Stimulated activated naive CD8-positive, alpha-beta T cell treated with anti-CD3 and anti-CD28 coated beads, Interleukin-15, Interleukin-2, amounts not matched to agents 100 ng/mL and 50 ng/mL, for 24 hours (primary cell): ENCODE measurements at regions not wholly inside any gene's neighbourhood (a gene's known extent, or its start where the extent isn't known, plus 50 kb on each side); places are given as distances from the start of the nearest gene placed in this dataset.
A peak's percentile ranks its signal among the peaks of the same experiment; 100 is the strongest.

ENCODE experiments used
- H3K27ac Mint-ChIP-seq: one replicate; pipeline ENCODE4 v1.8.0; 2021; ENCODE audit warnings: mild to moderate bottlenecking, mixed read lengths
- H3K27me3 Mint-ChIP-seq: one replicate; pipeline ENCODE4 v1.8.0; 2021; ENCODE audit warnings: mixed read lengths
- H3K36me3 Mint-ChIP-seq: one replicate; pipeline ENCODE4 v1.8.0; 2021; ENCODE audit warnings: low read depth, mixed read lengths
- H3K4me1 Mint-ChIP-seq: one replicate; pipeline ENCODE4 v1.8.0; 2021; ENCODE audit warnings: low read depth, mixed read lengths
- H3K4me3 Mint-ChIP-seq: one replicate; pipeline ENCODE4 v1.8.0; 2021; ENCODE audit warnings: mild to moderate bottlenecking, mixed read lengths
- H3K9me3 Mint-ChIP-seq: one replicate; pipeline ENCODE4 v1.8.0; 2021; ENCODE audit warnings: mixed read lengths

GRCh38 chr10:31754803-31755624 is 173.6 kb downstream of the ARHGAP12 start:
- Mint-ChIP-seq H3K27ac (peak overlapping the region; percentile 46), H3K36me3 (no peaks in the 10 kb centered on the region), H3K9me3 (no peaks in the 10 kb centered on the region), H3K4me3 (no peak overlapping the region), H3K27me3 (no peaks in the 10 kb centered on the region), H3K4me1 (peaks cover 5% of the 10 kb centered on the region)

DNA sequence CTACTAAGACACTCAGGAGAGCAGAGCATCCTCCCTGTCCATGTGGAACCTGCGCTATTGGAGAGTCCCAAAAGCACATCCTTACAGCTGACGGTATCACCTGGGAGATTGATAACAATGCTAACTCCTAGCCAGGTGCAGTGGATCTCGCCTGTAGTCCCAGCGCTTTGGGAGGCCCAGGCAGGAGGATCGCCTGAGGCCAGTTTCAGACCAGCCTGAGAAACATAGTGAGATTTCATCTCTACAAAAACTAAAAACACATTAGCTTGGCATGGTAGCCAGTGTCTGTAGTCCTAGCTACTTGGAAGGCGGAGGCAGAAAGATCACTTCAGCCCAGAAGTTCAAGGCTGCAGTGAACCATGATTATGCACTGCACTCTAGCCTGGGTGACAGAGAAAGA is 174.9 kb downstream of the ARHGAP12 start:
- no peaks in the 10 kb centered on the region for H3K27me3 Mint-ChIP-seq
- no peak overlapping the region for H3K4me3 Mint-ChIP-seq
- no peaks in the 10 kb centered on the region for H3K9me3 Mint-ChIP-seq

GRCh38 chr10:31752170-31752569 is 176.5 kb downstream of the ARHGAP12 start:
- Mint-ChIP-seq H3K9me3 (no peaks in the 10 kb centered on the region), H3K4me3 (no peak overlapping the region), H3K4me1 (peaks cover under 1% of the 10 kb centered on the region), H3K36me3 (no peaks in the 10 kb centered on the region), H3K27ac (no peak overlapping the region), H3K27me3 (no peaks in the 10 kb centered on the region)

More for the DNA sequence above, 174.9 kb downstream of the ARHGAP12 start:
- Mint-ChIP-seq H3K27ac (no peak overlapping the region), H3K36me3 (no peaks in the 10 kb centered on the region), H3K4me1 (no peaks in the 10 kb centered on the region)

GRCh38 chr10:31751738-31752080 is 176.9 kb downstream of the ARHGAP12 start:
- Mint-ChIP-seq H3K4me1 (peaks cover 5% of the 10 kb centered on the region), H3K9me3 (no peaks in the 10 kb centered on the region), H3K27me3 (no peaks in the 10 kb centered on the region), H3K4me3 (no peak overlapping the region), H3K27ac (no peak overlapping the region), H3K36me3 (no peaks in the 10 kb centered on the region)

DNA sequence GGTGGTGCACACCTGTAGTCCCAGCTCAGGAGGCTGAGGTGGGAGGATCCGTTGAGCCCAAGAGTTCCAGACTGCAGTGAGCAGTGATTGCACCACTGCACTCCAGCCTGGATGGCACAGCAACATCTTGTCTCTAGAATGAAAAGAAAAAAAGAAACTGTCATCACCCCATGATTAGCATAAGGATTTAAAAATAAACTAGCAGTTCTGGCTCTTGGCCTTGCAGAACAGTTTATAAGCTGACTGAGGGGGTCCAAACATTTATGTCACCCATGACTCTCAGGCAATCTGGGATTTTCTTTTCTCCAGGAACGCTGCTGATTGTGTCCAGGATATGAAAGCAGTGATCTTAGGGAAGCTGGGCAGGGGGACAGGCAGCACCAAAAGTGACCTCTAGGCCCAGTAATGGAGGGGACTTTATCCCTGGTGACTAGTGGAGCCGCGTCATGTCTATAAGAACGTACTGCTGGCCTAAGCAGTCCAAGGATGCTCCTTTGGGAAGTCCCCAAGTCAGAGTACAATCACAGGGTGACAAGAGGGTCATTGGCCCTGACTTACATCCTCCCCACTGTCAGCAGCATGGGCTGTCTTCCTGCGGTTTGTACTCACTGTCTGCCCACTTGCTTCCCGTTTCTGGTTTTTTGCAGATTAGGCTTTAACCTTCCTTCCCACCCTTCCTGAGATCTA is 177.4 kb downstream of the ARHGAP12 start:
- H3K4me1 Mint-ChIP-seq = peaks cover 6% of the 10 kb centered on the region
- no peaks in the 10 kb centered on the region for H3K36me3 Mint-ChIP-seq
- no peak overlapping the region for H3K4me3 Mint-ChIP-seq
- H3K9me3 Mint-ChIP-seq = no peaks in the 10 kb centered on the region
- no peaks in the 10 kb centered on the region for H3K27me3 Mint-ChIP-seq
- H3K27ac Mint-ChIP-seq = no peak overlapping the region

DNA sequence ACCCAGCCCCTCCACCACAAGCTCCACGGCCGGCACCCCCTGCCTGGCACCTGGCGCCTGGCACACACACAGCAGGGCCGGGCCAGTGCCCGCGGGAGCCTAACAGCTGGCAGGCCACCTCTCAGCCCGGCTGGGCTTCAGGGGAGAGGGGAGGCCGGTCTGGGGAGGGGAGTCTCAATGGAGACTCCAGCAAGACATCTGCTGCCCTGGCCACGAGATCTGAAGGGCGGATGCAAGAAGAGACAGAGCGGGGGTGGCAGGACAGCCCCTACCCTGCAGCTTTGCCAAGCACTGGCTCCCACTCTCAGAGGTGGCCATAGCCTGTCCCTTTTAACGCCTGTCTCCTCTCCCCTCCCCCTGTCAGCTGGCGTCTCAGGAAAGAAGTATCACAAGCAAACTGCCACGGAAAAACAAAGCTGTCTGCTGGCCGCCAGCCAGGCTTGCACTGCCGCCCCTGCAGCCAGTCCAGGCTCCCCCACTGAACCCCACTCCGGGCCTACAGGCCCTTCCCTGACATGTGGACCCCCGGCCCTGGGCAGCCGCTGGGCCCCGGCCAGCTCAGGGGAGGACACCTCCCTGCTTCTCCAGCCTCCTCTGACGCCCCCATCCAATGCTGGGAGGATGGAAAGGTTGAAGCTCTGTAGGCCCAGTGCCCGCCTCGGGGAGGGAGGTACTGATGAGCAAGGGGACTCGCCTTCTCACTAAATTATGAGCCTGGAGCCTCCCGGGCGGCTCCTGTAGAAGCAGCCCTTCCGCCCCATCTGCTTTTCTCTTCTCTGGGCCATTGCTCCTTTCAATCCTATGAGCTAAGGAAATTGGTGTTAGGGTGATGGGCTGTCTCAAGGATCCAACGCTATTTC is 178.4 kb downstream of the ARHGAP12 start:
- H3K36me3 Mint-ChIP-seq = no peaks in the 10 kb centered on the region
- no peaks in the 10 kb centered on the region for H3K9me3 Mint-ChIP-seq
- no peak overlapping the region for H3K4me3 Mint-ChIP-seq

GRCh38 chr10:31749301-31749700 is 179.3 kb downstream of the ARHGAP12 start:
- Mint-ChIP-seq H3K27ac (no peak overlapping the region), H3K27me3 (no peaks in the 10 kb centered on the region), H3K4me3 (no peak overlapping the region), H3K36me3 (no peaks in the 10 kb centered on the region), H3K9me3 (no peaks in the 10 kb centered on the region), H3K4me1 (peaks cover 24% of the 10 kb centered on the region)

More for the DNA sequence above, 178.4 kb downstream of the ARHGAP12 start:
- no peaks in the 10 kb centered on the region for H3K27me3 Mint-ChIP-seq
- H3K27ac Mint-ChIP-seq = no peak overlapping the region
- H3K4me1 Mint-ChIP-seq = peaks cover 15% of the 10 kb centered on the region

DNA sequence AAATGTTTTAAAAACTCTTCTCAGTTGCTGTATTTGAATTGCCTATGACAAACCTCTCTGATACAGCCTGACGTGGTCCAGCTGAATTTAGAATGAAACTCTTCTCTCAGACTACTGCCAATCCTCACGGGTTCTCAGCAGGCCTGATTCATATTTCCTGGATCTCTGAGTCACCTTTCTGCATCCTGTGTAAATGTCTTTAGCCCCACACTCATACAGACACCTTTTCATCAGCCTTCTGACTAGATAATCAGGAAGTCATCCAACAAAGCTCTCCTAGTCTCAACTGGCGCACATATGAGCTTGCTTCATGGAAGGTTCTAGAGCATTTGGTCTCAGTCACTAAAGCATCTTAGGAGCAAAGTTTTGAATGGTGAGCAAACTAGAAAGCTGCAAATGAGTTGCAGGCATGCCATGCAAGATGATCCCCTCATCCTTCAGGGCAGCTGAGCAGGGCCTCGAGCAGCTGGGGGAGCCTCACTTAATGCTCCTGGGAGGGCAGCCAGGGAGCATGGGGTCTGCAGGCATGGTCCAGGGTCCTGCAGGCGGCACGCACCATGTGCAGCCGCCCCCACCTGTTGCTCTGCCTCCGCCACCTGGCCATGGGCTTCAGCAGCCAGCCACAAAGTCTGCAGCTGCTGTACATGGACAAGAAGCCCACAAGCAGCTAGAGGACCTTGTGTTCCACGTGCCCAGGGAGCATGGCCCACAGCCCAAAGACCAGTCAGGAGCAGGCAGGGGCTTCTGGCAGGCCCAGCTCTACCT is 182.8 kb downstream of the ARHGAP12 start:
- H3K27ac Mint-ChIP-seq = peak overlapping the region; percentile 60
- no peaks in the 10 kb centered on the region for H3K36me3 Mint-ChIP-seq
- H3K4me3 Mint-ChIP-seq = no peak overlapping the region
- H3K9me3 Mint-ChIP-seq = peaks cover 3% of the 10 kb centered on the region
- H3K27me3 Mint-ChIP-seq = no peaks in the 10 kb centered on the region
- H3K4me1 Mint-ChIP-seq = peaks cover 29% of the 10 kb centered on the region

DNA sequence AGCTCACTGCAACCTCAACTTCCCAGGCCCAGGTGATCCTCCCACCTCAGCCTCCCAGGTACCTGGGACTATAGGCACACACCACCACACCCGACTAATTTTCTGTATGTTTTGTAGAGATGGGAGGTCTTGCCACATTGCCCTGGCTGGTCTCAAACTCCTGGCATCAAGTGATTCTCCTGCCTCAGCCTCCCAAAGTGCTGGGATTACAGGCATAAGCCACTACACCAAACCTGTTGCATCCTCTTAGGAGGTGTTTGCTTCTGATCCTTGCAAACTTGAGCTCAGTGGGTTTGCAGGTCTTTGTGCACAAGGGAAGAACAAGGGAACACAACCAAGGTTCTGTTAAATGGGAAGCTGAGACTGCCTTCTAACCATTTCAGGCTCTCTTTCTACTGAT is 184.6 kb downstream of the ARHGAP12 start:
- H3K4me1 Mint-ChIP-seq = peaks cover 29% of the 10 kb centered on the region
- H3K27ac Mint-ChIP-seq = peak overlapping the region; percentile 60
- H3K27me3 Mint-ChIP-seq = no peaks in the 10 kb centered on the region
- peaks cover 3% of the 10 kb centered on the region for H3K9me3 Mint-ChIP-seq
- H3K4me3 Mint-ChIP-seq = no peak overlapping the region
- no peaks in the 10 kb centered on the region for H3K36me3 Mint-ChIP-seq

- Mint-ChIP-seq H3K27me3 (no peaks in the 10 kb centered on the region), H3K36me3 (no peaks in the 10 kb centered on the region)
Observed at GRCh38 chr10:31742255-31742654, 186.4 kb downstream of the ARHGAP12 start.

DNA sequence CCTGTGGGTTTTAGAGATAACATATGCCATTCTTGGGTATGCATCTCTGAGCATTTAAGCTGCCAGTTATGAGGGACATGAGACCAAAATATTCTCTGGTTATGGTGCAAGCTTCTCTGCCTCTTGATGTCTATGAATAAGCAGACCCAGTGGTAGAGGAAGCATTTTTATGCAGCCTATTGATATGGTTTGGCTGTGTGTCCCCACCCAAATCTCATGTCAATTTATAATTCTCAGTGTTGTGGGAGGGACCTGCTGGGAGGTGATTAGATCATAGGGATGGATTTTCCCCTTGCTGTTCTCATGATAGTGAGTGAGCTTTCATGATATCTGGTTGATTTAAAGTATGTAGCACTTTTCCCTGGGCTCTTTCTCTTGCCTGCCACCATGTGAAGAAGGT is 187.2 kb downstream of the ARHGAP12 start:
- Mint-ChIP-seq H3K27ac (no peak overlapping the region), H3K27me3 (no peaks in the 10 kb centered on the region), H3K4me1 (peaks cover 24% of the 10 kb centered on the region), H3K36me3 (peaks cover 4% of the 10 kb centered on the region), H3K4me3 (no peak overlapping the region), H3K9me3 (peaks cover 7% of the 10 kb centered on the region)

More at GRCh38 chr10:31742255-31742654, 186.4 kb downstream of the ARHGAP12 start:
- H3K27ac Mint-ChIP-seq = no peak overlapping the region
- H3K4me3 Mint-ChIP-seq = no peak overlapping the region
- H3K9me3 Mint-ChIP-seq = peaks cover 3% of the 10 kb centered on the region
- H3K4me1 Mint-ChIP-seq = peaks cover 29% of the 10 kb centered on the region

- no peak overlapping the region for H3K27ac Mint-ChIP-seq
- H3K4me3 Mint-ChIP-seq = no peak overlapping the region
- H3K4me1 Mint-ChIP-seq = peaks cover 9% of the 10 kb centered on the region
- H3K9me3 Mint-ChIP-seq = peaks cover 7% of the 10 kb centered on the region
- peaks cover 4% of the 10 kb centered on the region for H3K36me3 Mint-ChIP-seq
- H3K27me3 Mint-ChIP-seq = no peaks in the 10 kb centered on the region
Observed at GRCh38 chr10:31739711-31740110, 188.9 kb downstream of the ARHGAP12 start.

DNA sequence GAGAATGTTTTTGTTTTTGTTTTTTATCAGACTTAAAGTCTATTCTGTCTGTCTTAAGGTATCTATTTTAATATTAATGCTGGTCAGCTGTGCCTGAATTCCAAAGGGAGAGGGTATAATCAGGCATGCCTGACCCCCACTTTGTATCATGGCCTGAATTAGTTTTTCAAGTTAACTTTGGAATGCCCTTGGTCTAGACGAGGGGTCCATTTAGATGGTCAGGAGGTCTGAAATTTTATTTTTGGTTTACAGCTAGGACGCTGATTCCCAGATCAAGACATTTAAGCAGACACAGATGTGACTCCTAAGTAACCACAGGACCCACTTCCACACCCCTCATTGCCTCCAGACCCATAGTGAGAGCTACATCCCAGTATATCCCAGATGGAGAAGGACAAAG is 189.5 kb downstream of the ARHGAP12 start:
- peaks cover 7% of the 10 kb centered on the region for H3K9me3 Mint-ChIP-seq
- H3K4me1 Mint-ChIP-seq = peaks cover 4% of the 10 kb centered on the region
- peaks cover 4% of the 10 kb centered on the region for H3K36me3 Mint-ChIP-seq
- no peak overlapping the region for H3K4me3 Mint-ChIP-seq
- no peaks in the 10 kb centered on the region for H3K27me3 Mint-ChIP-seq
- no peak overlapping the region for H3K27ac Mint-ChIP-seq

- peaks cover 15% of the 10 kb centered on the region for H3K27me3 Mint-ChIP-seq
- no peak overlapping the region for H3K4me3 Mint-ChIP-seq
- H3K36me3 Mint-ChIP-seq = no peaks in the 10 kb centered on the region
- H3K4me1 Mint-ChIP-seq = no peaks in the 10 kb centered on the region
- H3K27ac Mint-ChIP-seq = no peak overlapping the region
- no peaks in the 10 kb centered on the region for H3K9me3 Mint-ChIP-seq
Observed at GRCh38 chr10:31731711-31732110, 196.9 kb downstream of the ARHGAP12 start.
